Activated CD8-positive, alpha-beta memory T cell treated with anti-CD3 and anti-CD28 coated beads, Interleukin-2, amount 10 ng/mL, durations not matched to agents 7 days and 5 days (primary cell): ENCODE measurements at regions not wholly inside any gene's neighbourhood (a gene's known extent, or its start where the extent isn't known, plus 50 kb on each side); places are given as distances from the start of the nearest gene placed in this dataset.

Experiments used
- ATAC-seq: fragments of 150-1000 bp; cut with Tn5 transposase; one replicate; pipeline ENCODE4 v1.10.0; 2021; ENCODE audit warnings: moderate library complexity
- CTCF ChIA-PET: fragments of 350-600 bp; sonication (Branson Sonifier 250); formaldehyde crosslinking; loops from one replicate; lab custom pipeline; 2021; ENCODE audit warnings: antibody characterized with exemption; lab: Charles Lee
- DNase-seq: peaks from one replicate; pipeline ENCODE4 v3.0.0-alpha.2; 2020
- H3K27ac Mint-ChIP-seq: one replicate; pipeline ENCODE4 v1.8.0; 2021; ENCODE audit warnings: mild to moderate bottlenecking, mixed read lengths
- H3K27me3 Mint-ChIP-seq: one replicate; pipeline ENCODE4 v1.8.0; 2021; ENCODE audit warnings: mixed read lengths
- H3K36me3 Mint-ChIP-seq: one replicate; pipeline ENCODE4 v1.8.0; 2021; ENCODE audit warnings: mild to moderate bottlenecking, mixed read lengths
- H3K4me1 Mint-ChIP-seq: one replicate; pipeline ENCODE4 v1.8.0; 2021; ENCODE audit warnings: mixed read lengths
- H3K4me3 Mint-ChIP-seq: one replicate; pipeline ENCODE4 v1.8.0; 2021; ENCODE audit warnings: mild to moderate bottlenecking, moderate library complexity, mixed read lengths
- H3K9me3 Mint-ChIP-seq: one replicate; pipeline ENCODE4 v1.8.0; 2022; ENCODE audit warnings: low read depth, mixed read lengths

- ATAC-seq (no peak), DNase-seq (no peak)
- Mint-ChIP-seq H3K27ac (no peak overlapping the region), H3K4me1 (no peaks in the 10 kb centered on the region), H3K27me3 (no peaks in the 10 kb centered on the region), H3K36me3 (no peaks in the 10 kb centered on the region), H3K9me3 (no peaks in the 10 kb centered on the region), H3K4me3 (no peak overlapping the region)
- CTCF ChIA-PET = no interaction called here
Measured at GRCh38 chr6:147738516-147739162, 230.1 kb downstream of the SAMD5 start.

GRCh38 chr6:147740326-147740725, 231.8 kb downstream of the SAMD5 start:
- ATAC-seq = no peak
- H3K27ac Mint-ChIP-seq = no peak overlapping the region
- CTCF ChIA-PET = no interaction called here
- H3K9me3 Mint-ChIP-seq = no peaks in the 10 kb centered on the region
- H3K36me3 Mint-ChIP-seq = no peaks in the 10 kb centered on the region
- H3K4me1 Mint-ChIP-seq = no peaks in the 10 kb centered on the region
- H3K27me3 Mint-ChIP-seq = no peaks in the 10 kb centered on the region
- DNase-seq = no peak
- H3K4me3 Mint-ChIP-seq = no peak overlapping the region

- CTCF ChIA-PET = no interaction called here
- H3K4me1 Mint-ChIP-seq = no peaks in the 10 kb centered on the region
- no peak for ATAC-seq
Measured at GRCh38 chr6:147740916-147741315, 232.4 kb downstream of the SAMD5 start.

GRCh38 chr6:147741389-147741788, 232.9 kb downstream of the SAMD5 start:
- Mint-ChIP-seq H3K4me1 (no peaks in the 10 kb centered on the region), H3K27ac (no peak overlapping the region), H3K27me3 (no peaks in the 10 kb centered on the region), H3K36me3 (no peaks in the 10 kb centered on the region), H3K9me3 (no peaks in the 10 kb centered on the region), H3K4me3 (no peak overlapping the region)
- CTCF ChIA-PET = no interaction called here
- DNase-seq (no peak), ATAC-seq (no peak)

More at GRCh38 chr6:147740916-147741315, 232.4 kb downstream of the SAMD5 start:
- no peak for DNase-seq
- no peaks in the 10 kb centered on the region for H3K9me3 Mint-ChIP-seq
- no peaks in the 10 kb centered on the region for H3K27me3 Mint-ChIP-seq
- H3K27ac Mint-ChIP-seq = no peak overlapping the region
- no peaks in the 10 kb centered on the region for H3K36me3 Mint-ChIP-seq
- no peak overlapping the region for H3K4me3 Mint-ChIP-seq

- H3K36me3 Mint-ChIP-seq = no peaks in the 10 kb centered on the region
- H3K27me3 Mint-ChIP-seq = no peaks in the 10 kb centered on the region
- no peak overlapping the region for H3K4me3 Mint-ChIP-seq
- DNase-seq (no peak), ATAC-seq (no peak)
- CTCF ChIA-PET = no interaction called here
- H3K9me3 Mint-ChIP-seq = no peaks in the 10 kb centered on the region
- H3K4me1 Mint-ChIP-seq = no peaks in the 10 kb centered on the region
- H3K27ac Mint-ChIP-seq = no peak overlapping the region
Measured at GRCh38 chr6:147742440-147742839, 233.9 kb downstream of the SAMD5 start.

- H3K27me3 Mint-ChIP-seq = no peaks in the 10 kb centered on the region
- H3K27ac Mint-ChIP-seq = no peak overlapping the region
- CTCF ChIA-PET = no interaction called here
- H3K4me3 Mint-ChIP-seq = no peak overlapping the region
- no peak for DNase-seq
- no peaks in the 10 kb centered on the region for H3K4me1 Mint-ChIP-seq
- ATAC-seq = no peak
- H3K9me3 Mint-ChIP-seq = no peaks in the 10 kb centered on the region
- H3K36me3 Mint-ChIP-seq = no peaks in the 10 kb centered on the region
Measured at GRCh38 chr6:147744012-147744411, 235.5 kb downstream of the SAMD5 start.

GRCh38 chr6:147749331-147749730, 240.8 kb downstream of the SAMD5 start:
- Mint-ChIP-seq H3K27ac (no peak overlapping the region), H3K4me3 (no peak overlapping the region), H3K36me3 (no peaks in the 10 kb centered on the region), H3K4me1 (no peaks in the 10 kb centered on the region), H3K27me3 (no peaks in the 10 kb centered on the region), H3K9me3 (no peaks in the 10 kb centered on the region)
- ATAC-seq (no peak), DNase-seq (no peak)
- CTCF ChIA-PET = no interaction called here

- Mint-ChIP-seq H3K9me3 (no peaks in the 10 kb centered on the region), H3K36me3 (no peaks in the 10 kb centered on the region), H3K4me1 (no peaks in the 10 kb centered on the region), H3K4me3 (no peak overlapping the region), H3K27me3 (no peaks in the 10 kb centered on the region), H3K27ac (no peak overlapping the region)
- CTCF ChIA-PET = no interaction called here
- ATAC-seq (no peak), DNase-seq (no peak)
Measured at GRCh38 chr6:147750413-147750812, 241.9 kb downstream of the SAMD5 start.

- Mint-ChIP-seq H3K4me1 (no peaks in the 10 kb centered on the region), H3K4me3 (no peak overlapping the region), H3K9me3 (no peaks in the 10 kb centered on the region), H3K36me3 (no peaks in the 10 kb centered on the region), H3K27me3 (no peaks in the 10 kb centered on the region), H3K27ac (no peak overlapping the region)
- ATAC-seq = no peak
- DNase-seq = no peak
- CTCF ChIA-PET = no interaction called here
Measured at GRCh38 chr6:147751232-147751631, 242.7 kb downstream of the SAMD5 start.

- DNase-seq (no peak), ATAC-seq (no peak)
- H3K27me3 Mint-ChIP-seq = no peaks in the 10 kb centered on the region
- H3K4me3 Mint-ChIP-seq = no peak overlapping the region
- no peaks in the 10 kb centered on the region for H3K9me3 Mint-ChIP-seq
- no peaks in the 10 kb centered on the region for H3K36me3 Mint-ChIP-seq
- CTCF ChIA-PET = no interaction called here
- no peaks in the 10 kb centered on the region for H3K4me1 Mint-ChIP-seq
- no peak overlapping the region for H3K27ac Mint-ChIP-seq
Measured at GRCh38 chr6:147752689-147753403, 244.4 kb downstream of the SAMD5 start.

- DNase-seq (no peak), ATAC-seq (no peak)
- no peaks in the 10 kb centered on the region for H3K36me3 Mint-ChIP-seq
- CTCF ChIA-PET = no interaction called here
- H3K4me1 Mint-ChIP-seq = no peaks in the 10 kb centered on the region
- H3K9me3 Mint-ChIP-seq = no peaks in the 10 kb centered on the region
- no peak overlapping the region for H3K4me3 Mint-ChIP-seq
- no peak overlapping the region for H3K27ac Mint-ChIP-seq
- H3K27me3 Mint-ChIP-seq = no peaks in the 10 kb centered on the region
Measured at GRCh38 chr6:147755999-147756398, 247.5 kb downstream of the SAMD5 start.

GRCh38 chr6:147756891-147757290, 248.4 kb downstream of the SAMD5 start:
- CTCF ChIA-PET = no interaction called here
- no peak for DNase-seq
- Mint-ChIP-seq H3K4me1 (no peaks in the 10 kb centered on the region), H3K27me3 (no peaks in the 10 kb centered on the region), H3K9me3 (no peaks in the 10 kb centered on the region), H3K4me3 (no peak overlapping the region), H3K36me3 (no peaks in the 10 kb centered on the region), H3K27ac (no peak overlapping the region)
- no peak for ATAC-seq

GRCh38 chr6:147757291-147757690, 248.8 kb downstream of the SAMD5 start:
- no peaks in the 10 kb centered on the region for H3K36me3 Mint-ChIP-seq
- no peak for ATAC-seq

GRCh38 chr6:147758303-147758702, 249.8 kb downstream of the SAMD5 start:
- H3K4me3 Mint-ChIP-seq = no peak overlapping the region
- no peaks in the 10 kb centered on the region for H3K27me3 Mint-ChIP-seq
- CTCF ChIA-PET = no interaction called here

More at GRCh38 chr6:147757291-147757690, 248.8 kb downstream of the SAMD5 start:
- no peaks in the 10 kb centered on the region for H3K4me1 Mint-ChIP-seq
- no peak overlapping the region for H3K4me3 Mint-ChIP-seq
- no peak for DNase-seq
- H3K27ac Mint-ChIP-seq = no peak overlapping the region
- H3K9me3 Mint-ChIP-seq = no peaks in the 10 kb centered on the region
- CTCF ChIA-PET = no interaction called here
- H3K27me3 Mint-ChIP-seq = no peaks in the 10 kb centered on the region

More at GRCh38 chr6:147758303-147758702, 249.8 kb downstream of the SAMD5 start:
- Mint-ChIP-seq H3K9me3 (no peaks in the 10 kb centered on the region), H3K27ac (no peak overlapping the region), H3K36me3 (no peaks in the 10 kb centered on the region), H3K4me1 (no peaks in the 10 kb centered on the region)
- DNase-seq (no peak), ATAC-seq (no peak)
